Endothelial cell (in vitro differentiated cells): ENCODE measurements at regions not wholly inside any gene's neighbourhood (a gene's known extent, or its start where the extent isn't known, plus 50 kb on each side); places are given as distances from the start of the nearest gene placed in this dataset.

Experiments
- DNase-seq: peaks from one replicate; pipeline ENCODE4 v3.0.0; 2021; ENCODE audit warnings: low spot score
- H3K27ac Mint-ChIP-seq: one replicate; pipeline ENCODE4 v1.8.0; 2021; ENCODE audit warnings: mixed read lengths, inconsistent platforms; ENCODE audit not compliant: unreplicated experiment
- H3K27me3 Mint-ChIP-seq: one replicate; pipeline ENCODE4 v1.8.0; 2021; ENCODE audit warnings: mild to moderate bottlenecking, moderate library complexity, mixed read lengths, inconsistent platforms; ENCODE audit not compliant: unreplicated experiment
- H3K36me3 Mint-ChIP-seq: one replicate; pipeline ENCODE4 v1.8.0; 2021; ENCODE audit warnings: mild to moderate bottlenecking, low read depth, mixed read lengths, inconsistent platforms; ENCODE audit not compliant: unreplicated experiment
- H3K4me1 Mint-ChIP-seq: one replicate; pipeline ENCODE4 v1.8.0; 2021; ENCODE audit warnings: mild to moderate bottlenecking, mixed read lengths, inconsistent platforms; ENCODE audit not compliant: unreplicated experiment
- H3K4me3 Mint-ChIP-seq: one replicate; pipeline ENCODE4 v1.8.0; 2021; ENCODE audit warnings: mild to moderate bottlenecking, mixed read lengths, inconsistent platforms; ENCODE audit not compliant: unreplicated experiment
- H3K9me3 Mint-ChIP-seq: one replicate; pipeline ENCODE4 v1.8.0; 2021; ENCODE audit warnings: mixed read lengths, inconsistent platforms; ENCODE audit not compliant: unreplicated experiment
- CTCF ChIP-seq: fragments of 200-600 bp; sonication (generic); IDR thresholded peaks from one replicate; pipeline ENCODE4 v1.5.0; 2021; ENCODE audit warnings: antibody characterized with exemption; ENCODE audit not compliant: unreplicated experiment

- no peak overlapping the region for H3K27ac Mint-ChIP-seq
- DNase-seq = no peak
- H3K4me3 Mint-ChIP-seq = no peak overlapping the region
- peaks cover 5% of the 10 kb centered on the region for H3K27me3 Mint-ChIP-seq
- no peak for TF ChIP-seq CTCF
- H3K9me3 Mint-ChIP-seq = no peaks in the 10 kb centered on the region
- H3K36me3 Mint-ChIP-seq = no peaks in the 10 kb centered on the region
- H3K4me1 Mint-ChIP-seq = peaks cover 3% of the 10 kb centered on the region
These were observed 51.9 kb upstream of the PPP2R5A start for GRCh38 chr1:212233321-212233720.

GRCh38 chr1:212234431-212235395, 50.5 kb upstream of the PPP2R5A start:
- Mint-ChIP-seq H3K27me3 (peaks cover 5% of the 10 kb centered on the region), H3K9me3 (no peaks in the 10 kb centered on the region), H3K4me3 (no peak overlapping the region), H3K27ac (no peak overlapping the region), H3K36me3 (no peaks in the 10 kb centered on the region), H3K4me1 (peaks cover 8% of the 10 kb centered on the region)
- DNase-seq = no peak
- TF ChIP-seq CTCF = no peak
